Globus pallidus (tissue), 1 donor: ENCODE measurements at regions not wholly inside any gene's neighbourhood (a gene's known extent, or its start where the extent isn't known, plus 50 kb on each side); places are given as distances from the start of the nearest gene placed in this dataset.
"Not testable (repeated sequence)": the region's sequence is repeated elsewhere in the genome, so short reads cannot be mapped to it uniquely, and the experiment has no call there.

Experiments
- DNase-seq: peaks from one replicate; pipeline ENCODE4 v3.0.0-alpha.2; 2015; ENCODE audit warnings: low spot score

GRCh38 chr17:22305356-22306071 lies 613.2 kb downstream of the KCNJ18 start:
- no peak for DNase-seq

- DNase-seq = not testable (repeated sequence)
These were observed 618.0 kb downstream of the KCNJ18 start for GRCh38 chr17:22310292-22310691.

GRCh38 chr17:22310717-22311686 lies 618.7 kb downstream of the KCNJ18 start:
- no peak for DNase-seq

- DNase-seq = not testable (repeated sequence)
These were observed 628.7 kb downstream of the KCNJ18 start for GRCh38 chr17:22321001-22321400.

- not testable (repeated sequence) for DNase-seq
These were observed 630.7 kb downstream of the KCNJ18 start for GRCh38 chr17:22322893-22323550.

GRCh38 chr17:22337467-22337866 lies 645.1 kb downstream of the KCNJ18 start:
- DNase-seq = no peak

- DNase-seq = not testable (repeated sequence)
These were observed 664.3 kb downstream of the KCNJ18 start for GRCh38 chr17:22356603-22357002.

- not testable (repeated sequence) for DNase-seq
These were observed 678.7 kb downstream of the KCNJ18 start for GRCh38 chr17:22370988-22371387.

- no peak for DNase-seq
These were observed 681.6 kb downstream of the KCNJ18 start for GRCh38 chr17:22373911-22374310.

- no peak for DNase-seq
These were observed 682.4 kb downstream of the KCNJ18 start for GRCh38 chr17:22374741-22375140.

GRCh38 chr17:22376747-22377146 lies 684.4 kb downstream of the KCNJ18 start:
- not testable (repeated sequence) for DNase-seq

- DNase-seq = not testable (repeated sequence)
These were observed 686.4 kb downstream of the KCNJ18 start for GRCh38 chr17:22378748-22379147.

- not testable (repeated sequence) for DNase-seq
These were observed 689.3 kb downstream of the KCNJ18 start for GRCh38 chr17:22381589-22381988.

- not testable (repeated sequence) for DNase-seq
These were observed 691.6 kb downstream of the KCNJ18 start for GRCh38 chr17:22383772-22384460.

GRCh38 chr17:22384461-22384800 lies 692.1 kb downstream of the KCNJ18 start:
- DNase-seq = not testable (repeated sequence)

- DNase-seq = not testable (repeated sequence)
These were observed 706.1 kb downstream of the KCNJ18 start for GRCh38 chr17:22398446-22398845.

- DNase-seq = not testable (repeated sequence)
These were observed 706.7 kb downstream of the KCNJ18 start for GRCh38 chr17:22399037-22399436.

GRCh38 chr17:22405080-22405479 lies 712.8 kb downstream of the KCNJ18 start:
- not testable (repeated sequence) for DNase-seq

GRCh38 chr17:22409160-22409751 lies 716.9 kb downstream of the KCNJ18 start:
- no peak for DNase-seq

GRCh38 chr17:22410136-22410535 lies 717.8 kb downstream of the KCNJ18 start:
- DNase-seq = no peak

- no peak for DNase-seq
These were observed 719.0 kb downstream of the KCNJ18 start for GRCh38 chr17:22411185-22411784.
